AG09309 (cell line): ENCODE measurements at regions not wholly inside any gene's neighbourhood (a gene's known extent, or its start where the extent isn't known, plus 50 kb on each side); places are given as distances from the start of the nearest gene placed in this dataset.

Source experiments
- DNase-seq: peaks from one replicate; pipeline ENCODE4 v3.0.0-alpha.2; 2010; ENCODE audit warnings: low read depth
- H3K4me3 ChIP-seq: 2 replicates; pipeline ENCODE4 v1.5.1; 2011; ENCODE audit warnings: mild to moderate bottlenecking, low read depth, low read length, moderate library complexity; ENCODE audit not compliant: control insufficient read depth
- CTCF ChIP-seq: IDR thresholded peaks from 2 replicates; pipeline ENCODE4 v1.5.1; 2011; ENCODE audit warnings: mild to moderate bottlenecking, low read depth, low read length, inconsistent platforms; ENCODE audit not compliant: insufficient read depth, control insufficient read depth; ENCODE audit errors: missing control alignments

GRCh38 chr11:70828593-70829082, 423.7 kb downstream of the SHANK2 start:
- no peak for TF ChIP-seq CTCF
- H3K4me3 ChIP-seq = no peak overlapping the region
- DNase-seq = no peak

GRCh38 chr11:70829134-70829885, 423.1 kb downstream of the SHANK2 start:
- no peak for DNase-seq
- H3K4me3 ChIP-seq = no peak overlapping the region
- no peak for TF ChIP-seq CTCF

GRCh38 chr11:70829886-70830272, 422.5 kb downstream of the SHANK2 start:
- no peak for DNase-seq

GRCh38 chr11:70833011-70833410, 419.4 kb downstream of the SHANK2 start:
- TF ChIP-seq CTCF = no peak
- DNase-seq = no peak
- H3K4me3 ChIP-seq = no peak overlapping the region

More at GRCh38 chr11:70829886-70830272, 422.5 kb downstream of the SHANK2 start:
- H3K4me3 ChIP-seq = no peak overlapping the region
- TF ChIP-seq CTCF = no peak

GRCh38 chr11:70833554-70833953, 418.8 kb downstream of the SHANK2 start:
- DNase-seq = no peak
- no peak for TF ChIP-seq CTCF
- H3K4me3 ChIP-seq = no peak overlapping the region

- TF ChIP-seq CTCF = no peak
- H3K4me3 ChIP-seq = no peak overlapping the region
- no peak for DNase-seq
These were observed 418.0 kb downstream of the SHANK2 start for GRCh38 chr11:70834277-70834940.
